GM19467 (cell line): ENCODE measurements at regions not wholly inside any gene's neighbourhood (a gene's known extent, or its start where the extent isn't known, plus 50 kb on each side); places are given as distances from the start of the nearest gene placed in this dataset.

Source experiments
- ATAC-seq: cut with Tn5 transposase; IDR thresholded peaks from one replicate; pipeline ENCODE4 v1.9.1; 2021; ENCODE audit warnings: mild to moderate bottlenecking, moderate library complexity; ENCODE audit not compliant: unreplicated experiment

DNA sequence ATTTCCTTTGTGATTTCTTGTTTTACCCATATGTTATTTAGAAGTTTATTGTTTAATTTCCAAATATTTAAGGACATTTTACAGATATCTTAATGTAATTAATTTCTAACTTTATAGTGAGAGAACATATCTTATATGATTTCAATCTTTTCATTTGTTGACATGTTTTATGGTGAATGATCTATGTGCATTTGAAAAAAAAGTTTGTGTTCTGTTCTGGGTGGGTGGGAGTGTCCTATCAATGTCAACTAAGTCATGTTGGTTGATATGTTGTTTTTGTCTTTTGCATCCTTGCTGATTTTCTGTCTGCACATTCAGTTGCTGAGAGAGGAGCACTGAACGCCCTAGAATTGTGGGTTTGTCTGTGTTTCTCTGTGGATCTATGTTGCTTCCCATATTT is 50.3 kb upstream of the CBFA2T3 start:
- no peak for ATAC-seq

DNA sequence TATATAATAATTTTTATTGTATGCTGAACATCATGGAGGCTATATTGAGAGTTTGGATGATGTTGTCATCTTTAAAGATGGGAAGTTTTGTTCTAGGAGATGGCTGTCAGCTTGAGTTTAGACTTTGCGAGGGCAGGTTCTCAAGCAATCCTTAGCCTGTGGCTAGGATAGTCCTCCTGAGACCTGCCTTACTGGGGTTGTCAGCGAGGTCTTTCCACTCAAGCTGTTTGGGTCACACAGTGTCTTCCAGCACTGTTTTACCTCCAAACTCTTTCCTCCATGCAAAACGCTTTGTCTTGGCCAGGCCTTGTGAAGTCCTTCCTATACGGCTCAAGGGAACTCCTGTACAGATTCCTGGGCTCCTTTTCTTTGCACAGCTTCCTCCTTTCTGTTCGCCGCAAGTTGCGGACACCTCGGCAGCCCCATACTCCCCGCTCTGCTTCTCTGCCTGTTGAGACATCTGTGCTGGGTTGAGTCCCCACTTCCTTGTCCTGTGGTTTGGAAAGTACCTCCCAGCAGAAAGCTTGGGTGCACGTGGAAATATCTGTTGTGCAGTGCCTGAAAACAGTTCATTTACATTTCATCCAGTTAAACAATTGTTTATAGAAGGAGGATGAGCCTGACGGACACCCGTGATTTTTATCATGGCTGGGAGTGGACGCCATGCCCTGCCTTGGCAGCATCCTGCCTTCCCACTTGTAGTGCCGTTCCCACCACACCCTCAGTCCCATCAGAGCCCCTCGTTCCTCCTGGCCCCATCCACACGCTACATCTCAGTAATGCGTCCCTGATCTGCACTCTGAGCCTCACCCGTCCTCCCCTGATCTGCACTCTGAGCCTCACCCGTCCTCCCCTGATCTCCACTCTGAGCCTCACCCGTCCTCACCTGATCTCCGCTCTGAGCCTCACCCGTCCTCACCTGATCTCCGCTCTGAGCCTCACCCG is 55.0 kb upstream of the CBFA2T3 start:
- ATAC-seq, result peak; percentile 65

DNA sequence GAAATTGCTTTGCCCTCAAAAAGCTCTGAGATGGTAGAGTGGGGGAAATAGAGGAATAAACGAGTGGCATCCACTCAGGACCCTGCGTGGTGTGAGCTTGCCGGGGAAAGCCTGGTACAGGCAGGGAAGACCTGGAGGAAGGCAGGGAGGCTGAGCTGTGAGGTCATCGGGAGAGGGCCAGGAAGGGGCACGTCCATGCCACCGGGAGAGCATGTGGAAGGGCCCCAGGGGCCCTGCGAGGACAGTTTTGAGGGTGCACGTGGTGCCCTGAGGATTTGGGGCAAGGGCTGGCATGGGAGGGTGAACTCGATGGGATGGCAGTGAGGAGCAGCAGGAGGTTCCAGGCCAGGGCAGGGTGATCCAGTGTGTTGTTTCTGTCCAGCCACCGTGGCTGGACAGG is 56.3 kb upstream of the CBFA2T3 start:
- ATAC-seq, result no peak

DNA sequence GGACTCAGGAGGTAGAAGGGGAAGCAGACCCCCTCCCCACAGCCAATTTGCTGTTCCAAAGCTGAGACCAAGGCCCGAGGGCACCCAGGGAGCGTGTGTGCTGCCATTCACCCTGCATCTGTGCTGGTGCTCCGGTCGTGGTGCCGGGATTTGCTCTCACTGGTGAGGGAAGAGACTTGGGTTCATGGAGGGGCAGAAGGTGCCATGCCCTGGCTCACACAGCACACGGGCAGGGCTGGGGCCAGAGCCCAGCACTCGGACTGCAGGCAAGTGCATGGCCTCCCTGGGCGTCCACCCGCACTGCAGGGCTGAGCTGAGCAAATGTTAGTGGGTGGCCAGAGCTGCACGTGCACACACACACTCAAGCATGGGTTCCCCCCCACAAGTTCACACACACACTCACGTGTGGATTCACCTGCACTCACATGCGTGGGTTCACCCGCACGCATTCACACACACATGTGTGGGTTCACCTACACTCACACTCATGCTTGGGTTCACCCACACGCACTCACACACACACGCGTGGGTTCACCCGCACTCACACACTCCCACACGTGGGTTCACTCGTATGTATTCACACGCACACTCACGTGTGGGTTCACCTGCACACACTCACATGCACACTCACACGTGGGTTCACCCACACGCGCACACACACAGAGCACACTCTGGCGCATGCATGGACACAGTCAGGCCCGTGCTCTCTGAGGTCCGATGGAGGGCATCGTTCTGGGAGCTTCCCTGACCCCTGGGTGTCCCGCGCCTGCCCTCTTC is 57.0 kb upstream of the CBFA2T3 start:
- no peak for ATAC-seq

DNA sequence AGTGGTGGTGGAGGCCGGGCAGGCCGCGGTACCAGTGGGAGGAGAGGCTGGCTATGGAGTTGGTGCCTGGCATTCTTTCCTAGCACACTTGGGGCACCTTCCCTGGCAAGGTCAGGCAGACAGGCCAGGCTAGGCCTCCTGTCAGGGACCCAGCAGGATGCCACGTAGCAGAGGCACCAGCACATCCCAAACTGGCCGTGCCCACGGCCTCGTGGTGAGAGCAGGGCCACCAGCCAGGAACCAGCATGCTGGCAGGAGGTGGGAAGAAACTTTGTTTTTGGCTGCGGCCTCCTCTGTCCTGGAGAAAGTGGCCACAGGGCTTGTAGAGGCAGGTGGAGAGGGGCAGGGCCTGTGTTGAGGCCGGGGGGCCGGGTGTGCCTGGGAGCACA is 57.6 kb upstream of the CBFA2T3 start:
- ATAC-seq, result no peak

DNA sequence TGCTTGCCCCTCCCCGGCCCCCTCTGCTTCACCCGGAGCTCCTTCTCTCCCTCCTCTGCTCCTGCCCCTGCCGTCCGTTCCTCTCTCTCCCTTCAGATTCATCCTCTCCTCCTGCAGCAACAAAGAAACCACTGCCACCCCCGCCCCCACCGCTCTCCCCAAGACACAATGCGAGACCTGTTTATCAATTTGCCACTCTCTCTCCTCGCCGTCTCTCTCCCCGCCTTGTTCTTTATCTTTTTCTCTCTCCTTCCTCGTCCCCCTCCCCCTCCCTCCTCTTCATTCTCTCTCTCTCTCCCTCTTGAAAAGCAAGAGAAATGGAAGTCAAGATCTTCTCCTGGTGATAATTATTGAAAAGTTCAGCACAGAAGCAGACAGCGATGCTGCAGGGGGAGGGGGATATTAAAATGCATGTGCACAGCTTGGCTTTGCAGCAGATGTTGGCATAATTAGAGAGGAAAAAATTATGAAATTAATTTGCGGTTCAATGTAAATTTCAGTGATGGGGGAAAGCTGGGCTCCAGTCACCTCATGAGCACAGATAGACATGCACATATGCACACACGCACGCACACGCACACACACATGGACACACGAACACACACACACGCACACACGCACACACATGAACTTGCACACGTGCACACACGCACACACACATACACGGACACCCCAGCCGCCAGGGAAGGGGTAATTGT is 58.1 kb upstream of the CBFA2T3 start:
- no peak for ATAC-seq

DNA sequence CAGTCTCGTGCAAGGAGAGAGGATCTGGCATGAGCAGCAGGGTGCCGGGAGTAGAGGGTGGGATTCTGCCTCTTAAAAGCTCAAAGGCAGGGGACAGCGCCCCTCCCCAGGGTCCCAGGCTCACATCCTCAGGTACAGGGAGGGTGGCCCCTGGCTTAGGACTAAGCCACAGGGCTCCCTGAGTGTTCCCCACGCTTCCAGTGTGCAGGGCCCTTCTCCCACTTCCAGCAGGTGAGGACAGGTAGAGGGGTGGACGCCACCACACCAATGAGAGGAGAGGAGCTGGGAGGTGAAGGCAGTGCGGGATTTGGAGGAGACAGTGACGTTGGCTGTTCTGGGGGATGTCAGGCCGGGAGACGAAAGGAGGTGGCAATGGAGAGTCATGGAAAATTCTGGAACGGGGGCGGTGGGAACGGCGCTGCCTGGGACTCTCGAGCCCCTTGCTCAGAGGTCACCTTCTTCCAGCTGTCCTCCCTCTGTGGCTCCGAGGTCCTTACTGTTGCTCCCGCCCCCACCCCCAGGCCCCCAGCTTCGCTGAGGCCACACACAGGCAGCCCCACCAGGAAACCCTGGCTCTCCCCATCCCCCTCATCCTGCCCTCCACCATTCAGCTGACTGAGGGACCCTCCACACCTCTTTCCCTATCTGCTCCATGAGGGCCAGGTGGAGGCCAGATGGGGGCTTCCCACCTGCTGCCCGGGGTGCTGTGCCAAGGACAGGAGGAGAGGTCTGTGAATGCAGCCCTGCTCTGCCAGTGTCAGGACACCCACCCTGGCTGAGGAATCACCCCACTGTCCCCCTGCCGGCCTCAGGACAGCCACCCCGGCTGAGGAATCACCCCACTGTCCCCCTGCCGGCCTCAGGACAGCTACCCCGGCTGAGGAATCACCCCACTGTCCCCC is 57.7 kb upstream of the ACSF3 start:
- ATAC-seq, result no peak

DNA sequence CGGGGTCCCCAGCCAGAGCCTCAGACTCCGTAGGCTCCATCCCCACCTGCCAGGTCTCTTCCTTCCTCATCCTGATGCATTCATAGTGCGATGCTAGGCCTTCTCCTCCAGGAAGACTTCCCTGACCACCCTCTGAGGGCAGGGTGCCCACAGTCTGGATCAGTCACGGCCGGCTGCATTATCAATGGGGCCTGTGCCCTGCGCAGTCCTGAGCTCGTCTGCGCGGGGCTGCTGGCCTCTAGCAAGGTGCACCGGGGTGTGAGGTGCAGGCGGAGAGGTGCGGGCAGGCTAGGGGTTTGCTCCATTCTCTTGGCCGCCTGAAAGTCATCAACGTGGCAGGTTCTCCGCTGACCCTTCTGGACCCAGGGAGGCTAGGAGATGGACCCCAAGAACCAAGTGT is 56.9 kb upstream of the ACSF3 start:
- ATAC-seq, result no peak

DNA sequence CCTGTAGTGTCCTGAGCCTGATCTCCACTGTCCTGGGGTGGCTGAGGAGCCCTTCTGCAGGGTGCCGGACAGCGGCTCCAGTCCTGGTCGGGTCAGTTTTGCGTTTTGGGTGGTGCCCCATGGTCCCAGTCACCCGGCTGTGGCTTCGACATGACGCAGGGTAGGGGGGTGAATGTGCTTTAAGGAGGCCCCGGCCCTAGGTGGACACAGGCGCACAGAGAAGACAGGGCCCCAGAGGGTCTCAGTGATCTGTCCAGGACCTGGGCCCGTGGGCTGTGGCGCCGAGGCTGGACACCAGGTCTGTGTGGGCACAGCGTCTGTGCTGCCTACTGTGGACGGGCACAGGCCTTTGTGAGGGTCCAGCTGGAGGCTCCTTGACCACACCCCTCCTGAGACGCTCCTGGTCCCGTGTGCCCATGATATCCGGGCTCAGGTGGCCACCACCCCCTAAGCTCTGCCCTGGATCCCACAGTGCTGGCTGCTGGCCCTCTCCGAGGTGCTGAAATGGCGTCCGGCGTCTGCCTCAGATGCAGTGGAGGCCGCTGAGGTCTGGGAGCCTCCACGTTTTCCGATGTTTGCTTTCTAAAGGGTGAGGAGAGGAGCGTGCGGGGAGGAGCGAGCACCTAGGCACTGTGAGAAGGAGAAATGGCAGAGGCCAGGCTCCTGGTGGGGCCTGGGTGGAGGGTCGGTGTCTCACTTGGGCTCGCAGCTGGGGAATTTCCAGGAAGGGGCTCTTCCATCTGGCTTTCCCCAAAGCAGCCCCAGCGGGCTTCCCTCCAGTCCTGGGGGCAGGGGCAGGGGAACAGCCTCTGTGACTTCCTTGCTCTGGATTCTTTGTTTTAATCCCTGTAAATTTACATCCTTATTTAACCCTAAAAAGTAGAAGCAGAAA is 56.1 kb upstream of the ACSF3 start:
- no peak for ATAC-seq

DNA sequence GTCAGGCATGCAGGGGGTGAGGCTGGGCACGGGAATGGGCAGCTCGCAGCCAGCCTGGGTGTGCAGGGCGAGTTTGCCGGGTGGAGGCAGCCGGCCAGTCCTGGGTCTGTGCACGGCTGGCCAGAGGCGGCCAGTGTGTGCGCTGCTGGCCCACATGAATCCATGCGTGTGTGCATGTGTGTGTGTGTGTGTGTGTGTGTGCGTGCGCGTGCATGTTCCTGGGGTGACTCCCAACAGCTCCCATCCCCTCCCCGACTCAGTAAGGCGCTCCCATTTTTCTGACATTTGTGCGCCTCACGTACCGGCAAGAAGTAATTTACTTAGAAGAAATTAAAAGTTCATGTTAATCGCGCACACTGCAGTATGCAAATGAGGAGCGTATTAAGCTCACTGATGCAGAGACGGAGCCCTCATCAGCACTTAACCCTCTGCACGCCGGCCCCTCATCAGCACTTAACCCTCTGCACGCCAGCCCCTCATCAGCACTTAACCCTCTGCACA is 55.4 kb upstream of the ACSF3 start:
- ATAC-seq, result no peak

DNA sequence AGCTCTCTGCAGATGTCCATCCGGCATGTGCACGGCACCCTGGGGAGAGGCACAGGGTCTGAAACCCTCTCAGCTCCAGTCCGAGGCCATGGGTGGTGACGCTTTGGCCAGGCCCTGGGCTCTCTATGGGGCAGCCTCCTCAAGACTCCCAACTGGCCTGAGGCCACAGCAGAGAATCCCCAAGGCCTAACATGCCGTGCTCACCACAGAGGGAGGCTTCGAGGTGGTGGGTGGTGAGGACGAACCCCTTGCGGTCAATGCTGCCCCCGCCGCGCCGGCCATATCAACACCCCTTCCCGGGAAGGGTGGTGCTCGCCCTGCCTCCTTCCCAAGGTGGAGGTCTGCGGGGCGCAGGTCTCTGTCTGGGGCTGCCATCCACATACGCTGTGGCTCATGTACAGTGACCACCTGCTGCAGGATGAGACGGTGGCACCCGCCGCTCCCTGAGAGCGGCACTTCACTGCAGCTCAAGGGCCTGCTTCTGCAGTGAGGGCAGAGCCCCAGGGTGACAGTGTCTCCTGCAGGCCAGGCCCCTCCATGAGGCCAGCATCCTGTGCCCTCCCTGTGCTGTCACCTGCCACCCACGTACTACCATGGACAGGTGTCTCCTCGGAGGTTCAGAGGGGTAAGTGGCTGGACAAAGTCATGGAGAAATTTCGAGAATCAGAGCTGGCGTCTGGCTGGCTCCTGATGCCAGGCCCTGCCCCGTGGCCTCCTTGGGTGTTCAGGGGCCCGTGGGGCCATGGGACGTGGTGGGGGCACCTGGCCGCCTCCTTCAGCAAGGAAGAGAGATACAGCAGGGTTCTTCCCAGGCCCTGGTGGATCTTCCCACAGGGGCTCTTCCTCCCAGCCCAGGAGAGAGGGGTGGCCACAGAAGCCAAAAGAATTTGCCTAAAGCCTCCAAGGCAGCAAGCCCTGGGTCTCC is 54.6 kb upstream of the ACSF3 start:
- ATAC-seq, result no peak

DNA sequence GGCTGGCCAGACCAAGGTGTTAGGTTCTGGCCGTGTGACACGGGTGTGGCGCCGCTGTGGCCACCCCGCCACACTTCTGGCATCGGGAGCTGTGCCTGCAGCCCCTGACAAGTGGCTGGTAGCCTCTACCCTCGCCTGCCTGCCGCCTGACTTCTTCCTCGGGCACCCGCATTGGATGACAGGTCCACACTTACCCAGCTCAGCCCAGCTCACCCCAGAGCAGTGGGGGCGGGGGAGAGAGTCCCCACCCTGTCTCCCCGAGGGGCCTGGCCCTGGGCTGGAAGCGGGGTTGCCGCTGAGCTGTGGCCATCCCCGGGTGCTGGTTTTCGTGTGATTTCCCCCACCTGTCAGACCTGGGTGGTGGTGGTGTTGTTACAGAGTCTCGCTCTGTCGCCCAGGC is 53.9 kb upstream of the ACSF3 start:
- no peak for ATAC-seq

DNA sequence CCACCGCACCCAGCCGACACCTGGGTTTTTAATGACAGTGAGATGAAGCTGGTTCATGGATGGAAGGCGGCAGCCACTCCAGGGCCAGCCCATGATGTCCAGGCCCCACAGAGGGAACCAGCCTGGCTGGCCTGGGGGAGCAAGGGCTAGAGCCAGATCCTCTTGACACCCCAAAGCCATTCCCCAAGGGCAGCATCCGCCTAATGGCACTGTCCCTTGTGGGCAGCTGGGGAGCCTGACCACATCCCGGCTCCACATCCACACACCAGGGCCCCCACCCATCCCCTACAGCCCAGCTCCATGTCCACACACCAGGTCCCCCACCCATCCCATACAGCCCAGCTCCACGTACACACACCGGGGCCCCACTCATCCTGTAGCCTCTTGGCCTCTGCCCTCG is 53.3 kb upstream of the ACSF3 start:
- no peak for ATAC-seq

DNA sequence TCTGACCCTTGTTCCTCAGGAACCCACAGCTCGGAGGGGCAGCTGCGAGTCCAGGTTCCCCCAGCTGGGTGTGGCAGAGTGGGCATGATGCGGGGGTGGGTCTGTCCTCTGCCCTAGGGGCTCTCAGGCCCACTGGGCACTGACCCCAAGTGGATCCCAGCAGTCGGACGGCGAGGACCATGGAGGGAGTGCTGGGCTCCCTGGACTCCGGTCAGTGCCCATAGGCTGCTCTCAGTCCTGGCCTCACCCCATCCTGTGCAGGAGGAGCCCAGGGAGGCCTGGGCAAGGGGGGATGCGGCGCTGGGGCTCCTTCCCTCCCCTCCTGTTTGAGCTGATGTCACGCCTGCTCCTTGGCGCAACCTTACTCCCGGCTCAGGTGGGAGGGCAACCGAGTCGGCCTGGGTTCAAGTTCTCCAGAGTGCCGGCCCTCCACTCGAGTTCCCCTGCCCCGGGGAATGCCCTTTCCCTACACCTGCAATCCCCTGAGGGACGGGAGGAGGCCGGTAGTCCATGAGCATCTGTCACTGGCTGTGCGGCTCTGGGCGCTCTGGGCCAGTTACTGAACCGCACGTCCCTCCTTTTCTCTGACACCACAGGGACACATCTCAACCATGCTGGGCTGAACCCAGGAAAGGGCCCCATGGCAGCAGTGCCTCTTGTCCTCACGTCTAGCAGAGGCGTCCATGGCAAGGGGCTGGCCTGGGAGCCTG is 52.6 kb upstream of the ACSF3 start:
- ATAC-seq, result no peak

DNA sequence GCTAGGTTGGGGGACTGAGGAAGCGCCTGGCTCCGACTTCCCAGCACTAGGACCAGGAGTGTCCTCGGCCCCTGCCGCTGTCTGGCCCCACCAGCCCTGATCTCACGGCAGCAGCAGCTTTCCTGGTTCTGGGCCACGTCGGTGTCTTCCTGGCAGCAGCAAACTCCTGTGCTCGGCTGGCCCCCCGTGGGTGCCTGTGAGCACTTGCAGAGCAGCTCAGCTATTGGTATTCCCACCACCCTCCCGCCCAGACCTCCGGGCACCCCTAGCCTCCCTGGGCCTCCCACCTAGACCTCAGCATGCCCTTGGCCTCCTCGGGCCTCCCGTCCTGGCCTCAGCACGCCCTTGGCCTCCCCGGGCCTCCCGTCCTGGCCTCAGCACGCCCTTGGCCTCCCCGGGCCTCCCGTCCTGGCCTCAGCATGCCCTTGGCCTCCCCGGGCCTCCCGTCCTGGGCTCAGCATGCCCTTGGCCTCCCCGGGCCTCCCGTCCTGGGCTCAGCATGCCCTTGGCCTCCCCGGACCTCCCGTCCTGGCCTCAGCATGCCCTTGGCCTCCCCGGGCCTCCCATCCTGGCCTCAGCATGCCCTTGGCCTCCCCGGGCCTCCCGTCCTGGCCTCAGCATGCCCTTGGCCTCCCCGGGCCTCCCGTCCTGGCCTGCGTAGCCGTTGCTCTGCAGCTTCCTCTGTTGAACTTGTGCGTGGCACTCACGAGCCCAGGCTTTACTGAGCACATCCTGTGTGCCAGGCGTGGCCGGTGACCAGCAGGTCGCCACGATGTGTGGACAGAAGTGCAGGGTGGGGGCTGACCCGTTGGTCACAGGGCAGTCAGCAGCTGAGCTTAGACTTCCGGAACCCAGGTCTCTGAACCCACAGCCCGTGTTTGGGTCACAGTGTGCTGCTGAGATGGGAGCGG is 51.8 kb upstream of the ACSF3 start:
- ATAC-seq, result no peak

DNA sequence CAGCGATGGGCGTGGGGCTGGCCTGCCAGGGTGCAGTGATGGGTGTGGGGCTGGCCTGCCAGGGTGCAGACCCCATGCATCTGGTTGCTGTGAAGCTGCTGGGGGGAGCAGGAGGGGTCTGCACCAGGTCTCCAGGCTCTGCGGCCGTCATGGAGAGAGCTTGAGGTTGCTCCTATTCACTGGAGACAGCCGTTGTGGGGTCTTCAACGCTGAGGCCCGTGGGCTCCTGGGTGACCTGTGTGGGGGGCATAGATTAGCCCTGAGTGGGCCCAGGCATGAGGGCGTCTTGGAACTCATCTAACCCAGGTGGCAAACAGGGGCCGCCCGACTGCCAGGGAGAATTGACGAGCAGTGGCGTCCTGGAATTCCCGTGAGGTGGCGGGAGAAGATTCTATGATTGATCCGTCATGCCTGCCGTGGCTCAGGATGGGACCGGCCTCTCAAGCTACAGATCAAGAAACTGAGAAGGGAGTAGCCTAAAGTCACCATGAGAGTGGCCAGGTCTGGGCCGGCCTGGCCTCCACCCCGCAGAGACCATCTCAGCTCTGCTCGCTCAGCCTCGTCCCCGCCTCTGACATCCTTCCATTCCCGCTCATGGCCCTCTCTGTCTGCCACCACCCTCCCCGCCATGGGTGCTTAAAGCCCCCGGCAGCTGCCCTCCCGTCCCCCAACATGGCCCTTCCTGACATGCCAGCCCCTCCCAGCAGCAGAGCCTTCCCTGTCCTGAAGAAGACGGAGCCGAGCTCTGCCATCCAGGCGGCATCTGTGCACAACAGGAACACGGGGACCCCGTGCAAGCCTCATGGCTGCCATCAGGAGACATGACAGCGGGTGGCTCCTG is 50.7 kb upstream of the ACSF3 start:
- ATAC-seq, result no peak
